HG03432 (cell line): ENCODE measurements at regions not wholly inside any gene's neighbourhood (a gene's known extent, or its start where the extent isn't known, plus 50 kb on each side); places are given as distances from the start of the nearest gene placed in this dataset.
"Not testable (repeated sequence)": the region's sequence is repeated elsewhere in the genome, so short reads cannot be mapped to it uniquely, and the experiment has no call there.

Source experiments
- ATAC-seq: cut with Tn5 transposase; IDR thresholded peaks from one replicate; pipeline ENCODE4 v1.9.1; 2021; ENCODE audit warnings: mild to moderate bottlenecking, moderate library complexity; ENCODE audit not compliant: unreplicated experiment

DNA sequence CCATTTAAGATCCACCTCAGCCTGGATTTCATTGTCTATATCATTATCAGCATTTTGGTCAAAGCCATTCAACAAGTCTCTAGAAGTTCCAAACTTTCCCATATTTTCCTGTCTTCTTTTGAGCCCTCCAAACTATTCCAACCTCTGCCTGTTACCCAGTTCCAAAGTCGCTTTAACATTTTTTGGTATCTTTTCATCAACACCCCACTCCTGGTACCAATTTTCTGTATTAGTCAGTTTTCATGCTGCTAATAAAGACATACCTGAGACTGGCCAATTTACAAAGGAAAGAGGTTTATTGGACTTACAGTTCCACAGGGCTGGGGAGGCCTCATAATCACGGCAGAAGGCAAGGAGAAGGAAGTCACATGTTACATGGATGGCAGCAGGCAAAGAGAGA lies 982.9 kb downstream of the TAF11L14 start:
- not testable (repeated sequence) for ATAC-seq

DNA sequence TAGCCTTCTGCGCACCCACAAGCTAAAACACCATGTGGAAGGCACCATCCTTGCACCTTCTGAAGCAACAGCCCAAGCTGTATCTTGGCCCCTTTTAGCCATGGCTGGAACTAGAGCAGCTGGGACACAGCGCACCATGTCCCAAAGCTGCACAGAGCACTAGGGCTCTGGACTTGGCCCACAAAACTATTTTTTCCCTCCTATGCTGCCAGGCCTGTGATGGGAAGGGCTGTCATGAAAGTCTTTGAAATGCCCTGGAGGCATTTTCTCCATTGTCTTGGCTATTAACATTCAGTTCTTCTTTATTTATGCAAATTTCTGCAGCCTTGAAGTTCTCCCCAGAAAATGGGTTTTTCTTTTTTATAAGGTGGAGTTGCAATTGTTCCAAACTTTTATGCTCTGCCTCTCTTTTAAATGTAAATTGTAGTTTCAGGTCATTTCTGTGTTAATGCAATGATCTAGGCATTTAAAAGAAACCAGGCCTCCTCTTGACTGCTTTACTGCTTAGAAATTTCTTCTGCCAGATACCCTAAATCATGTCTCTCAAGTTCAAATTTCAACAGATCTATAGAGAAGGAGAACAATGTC lies 996.3 kb downstream of the TAF11L14 start:
- ATAC-seq = no peak

DNA sequence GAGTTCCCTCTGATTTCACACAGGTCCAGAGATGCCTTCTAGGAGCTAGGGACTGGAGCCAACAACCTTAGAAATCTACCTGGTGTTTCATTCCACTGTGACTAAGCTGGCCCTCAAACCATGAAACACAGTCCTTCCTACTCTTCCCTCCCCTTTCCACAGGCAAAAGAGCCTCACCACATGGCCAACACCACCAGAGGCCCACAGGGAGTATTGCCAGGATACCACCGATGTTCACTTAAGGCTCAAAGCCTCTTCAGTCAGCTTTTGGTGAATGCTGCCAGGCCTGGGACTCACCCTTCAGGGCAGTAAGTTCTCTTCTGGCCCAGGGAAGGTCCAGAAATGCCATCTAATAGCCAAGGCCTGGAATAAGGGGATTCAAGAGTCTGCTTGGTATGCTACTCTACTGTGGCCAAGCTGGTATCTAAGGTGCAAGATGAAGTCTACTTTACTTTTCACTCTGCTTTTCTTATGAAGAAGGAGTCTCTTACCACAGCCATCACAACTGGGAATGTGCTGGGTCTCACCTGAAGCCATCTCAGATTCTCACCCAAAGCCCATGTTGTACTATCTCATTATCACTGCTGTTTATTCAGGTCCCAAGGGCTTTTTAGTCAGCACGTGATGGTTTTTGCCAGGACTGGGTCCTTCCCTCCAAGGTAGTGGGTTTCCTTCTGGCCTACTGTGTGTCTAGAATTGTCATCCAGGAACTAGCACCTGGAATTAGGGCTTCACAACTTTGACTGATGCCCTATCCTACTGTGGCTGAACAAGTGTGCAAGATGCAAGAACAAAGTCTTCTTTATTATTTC lies 1018.4 kb downstream of the TAF11L14 start:
- ATAC-seq = no peak

DNA sequence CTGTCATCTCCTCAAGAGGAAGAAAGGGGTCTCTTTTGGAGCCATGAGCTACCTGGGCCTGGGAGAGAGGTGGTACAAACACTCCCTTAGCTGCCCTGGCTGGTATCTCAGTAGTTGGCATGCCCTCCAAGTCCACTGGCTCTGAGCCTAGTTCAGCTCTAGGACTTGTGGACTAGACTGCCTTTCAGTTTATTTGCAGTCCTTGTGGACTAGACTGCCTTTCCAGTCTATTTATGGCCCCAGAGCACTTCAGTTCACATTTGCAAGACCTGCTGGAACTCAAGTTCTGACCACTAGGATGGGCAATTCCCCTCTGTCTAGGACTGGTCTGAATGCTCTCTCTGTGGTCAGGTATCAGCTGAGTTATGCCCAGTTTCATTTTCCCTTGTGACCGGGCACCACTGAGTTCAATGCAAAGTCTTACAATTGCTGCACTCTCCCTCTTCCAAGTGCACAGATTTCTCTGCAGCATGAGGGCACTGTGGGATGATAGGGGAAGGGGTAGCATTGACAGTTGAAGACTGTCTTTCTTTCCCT lies 1019.0 kb downstream of the TAF11L14 start:
- peak; percentile 91 for ATAC-seq

DNA sequence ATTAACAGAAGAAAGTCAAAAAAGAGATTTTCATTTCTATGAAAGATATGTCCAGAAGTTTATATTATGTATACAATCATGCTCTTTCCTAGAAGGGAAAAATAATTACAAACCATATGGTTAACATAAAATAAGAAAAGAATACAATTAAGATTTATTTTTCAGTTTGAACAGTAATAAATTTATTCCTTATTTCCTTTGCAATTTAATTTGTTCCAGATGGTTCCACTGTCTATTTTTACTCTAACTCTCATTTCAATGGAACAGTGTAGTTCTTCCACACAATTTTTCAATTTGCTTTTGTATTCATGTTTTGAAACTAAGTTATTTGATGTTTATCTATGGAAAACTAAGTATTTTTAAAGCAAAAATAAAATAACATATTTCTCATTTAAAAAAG lies 1026.3 kb downstream of the TAF11L14 start:
- ATAC-seq = no peak

DNA sequence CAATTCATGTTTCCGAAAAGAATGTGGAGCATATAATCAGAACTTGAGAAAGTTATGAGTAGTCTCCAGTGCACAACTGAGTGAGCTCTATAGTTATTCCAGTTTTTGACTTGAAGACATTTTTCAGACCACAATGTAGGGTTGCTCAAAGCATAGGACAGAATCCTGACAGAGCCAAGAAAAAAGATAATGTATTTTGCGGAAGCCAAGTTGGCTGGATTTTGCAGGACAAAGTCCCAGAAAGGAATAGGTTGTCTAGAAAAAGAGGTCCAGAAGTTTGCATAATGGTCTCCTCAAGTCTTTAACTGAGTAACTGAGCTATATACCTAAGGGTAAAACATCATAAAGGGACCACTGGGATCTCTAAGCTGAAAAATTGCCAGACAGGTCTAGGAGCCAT lies 1028.0 kb downstream of the TAF11L14 start:
- no peak for ATAC-seq

DNA sequence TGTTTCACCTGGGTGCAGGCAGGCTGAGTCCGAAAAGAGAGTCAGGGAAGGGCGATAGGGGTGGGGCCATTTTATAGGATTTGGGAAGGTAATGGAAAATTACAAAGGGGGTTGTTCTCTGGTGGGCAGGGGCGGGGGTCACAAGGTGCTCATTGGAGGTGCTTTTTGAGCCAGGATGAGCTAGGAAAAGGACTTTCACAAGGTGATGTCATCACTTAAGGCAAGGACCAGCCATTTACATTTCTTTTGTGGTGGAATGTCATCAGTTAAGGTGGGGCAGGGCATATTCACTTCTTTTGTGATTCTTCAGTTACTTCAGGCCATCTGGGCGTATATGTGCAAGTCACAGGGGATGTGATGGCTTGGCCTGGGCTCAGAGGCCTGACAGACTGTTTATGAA lies 1040.0 kb downstream of the TAF11L14 start:
- not testable (repeated sequence) for ATAC-seq

DNA sequence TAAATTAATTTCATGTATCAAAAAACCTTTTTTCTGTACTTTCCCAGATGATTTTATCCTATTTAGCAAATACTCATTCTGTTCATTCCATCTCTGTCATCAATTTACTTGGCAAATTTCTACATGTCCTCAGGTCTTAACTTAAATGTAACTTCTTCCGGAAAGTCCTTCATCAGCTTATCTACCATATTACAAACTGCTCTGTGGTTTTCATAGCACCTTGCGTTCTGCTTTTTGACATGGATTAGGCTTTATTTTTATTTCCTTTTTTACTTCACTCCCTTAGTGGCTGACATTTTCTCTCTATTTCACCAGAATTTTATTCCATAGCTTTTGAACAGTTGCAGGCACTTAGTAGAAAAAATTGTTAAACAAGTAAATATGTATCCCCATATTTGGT lies 1040.8 kb downstream of the TAF11L14 start:
- ATAC-seq = no peak

DNA sequence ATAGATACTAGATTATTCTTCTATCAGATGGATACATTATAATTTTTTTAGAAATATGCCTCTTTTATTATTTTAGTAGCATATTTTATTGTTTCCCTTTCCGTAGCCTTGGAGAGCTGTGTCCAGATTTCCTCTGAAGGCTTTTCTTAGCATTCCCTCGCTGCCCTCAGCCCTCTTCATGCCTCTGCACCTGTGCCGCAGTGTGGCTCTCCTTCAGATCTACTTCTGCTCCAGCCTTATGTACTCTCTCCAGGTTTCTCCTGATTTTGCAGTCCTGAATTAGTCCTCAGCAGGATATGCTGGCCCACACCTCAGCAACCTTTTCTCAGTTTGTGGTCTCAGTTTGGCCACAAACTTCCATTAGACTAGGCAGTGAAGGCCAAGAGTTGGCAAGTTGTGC lies 1052.0 kb downstream of the TAF11L14 start:
- ATAC-seq = no peak

DNA sequence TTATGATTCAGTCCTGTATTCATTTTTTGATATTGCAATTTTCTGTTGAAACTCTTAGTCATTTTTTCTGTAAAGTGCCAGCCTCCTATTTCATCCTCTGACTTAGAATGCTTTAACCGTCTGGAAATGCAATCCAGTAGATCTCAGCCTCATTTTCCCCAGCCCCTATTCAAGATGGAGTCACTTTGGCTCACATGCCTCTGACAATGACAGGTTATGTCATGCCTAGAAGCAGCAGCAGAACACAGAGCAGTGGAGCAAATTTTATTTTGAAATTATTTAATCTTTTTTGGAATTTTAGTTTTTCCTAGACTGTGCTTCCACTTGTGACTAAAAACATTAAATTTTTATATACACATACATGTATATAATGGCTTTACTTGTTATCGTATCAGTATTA lies 1053.2 kb downstream of the TAF11L14 start:
- ATAC-seq = no peak

DNA sequence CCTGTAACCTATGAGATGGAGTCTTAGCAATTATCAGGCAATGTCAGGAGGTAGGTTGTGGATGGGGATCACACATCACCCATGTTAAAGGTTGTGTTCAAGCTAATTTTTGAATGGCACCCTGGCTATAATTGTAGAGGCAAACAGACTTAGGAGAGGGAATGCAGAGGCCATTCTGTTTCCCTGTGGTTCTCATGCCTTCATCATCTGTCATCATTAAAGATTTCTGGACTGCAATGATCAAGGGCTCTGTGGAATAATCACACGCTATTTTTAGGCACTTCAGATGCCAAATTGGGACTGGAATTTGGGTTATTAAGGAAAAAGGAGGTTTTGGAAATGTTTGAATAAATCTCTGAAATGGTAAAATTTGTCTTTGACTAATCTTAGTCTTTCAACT lies 1065.4 kb downstream of the TAF11L14 start:
- no peak for ATAC-seq

DNA sequence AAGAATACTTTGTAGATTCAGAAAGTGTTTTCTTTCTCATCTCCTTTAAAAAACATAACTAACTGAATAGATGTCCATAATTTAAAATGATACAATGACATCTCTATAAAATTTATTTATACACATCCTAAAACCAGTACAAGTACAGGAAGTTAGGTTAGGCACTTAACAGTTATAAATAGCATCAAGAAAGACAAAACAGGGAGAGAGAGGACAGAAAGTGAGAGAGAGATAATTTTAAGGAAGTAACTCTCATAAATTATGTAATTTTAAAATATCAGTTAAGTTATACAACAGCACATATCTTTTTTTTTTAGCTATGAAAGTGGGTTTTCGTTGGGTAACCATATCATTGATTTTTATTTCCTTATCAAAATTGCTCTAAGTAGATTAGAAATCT lies 1068.6 kb downstream of the TAF11L14 start:
- ATAC-seq = no peak

DNA sequence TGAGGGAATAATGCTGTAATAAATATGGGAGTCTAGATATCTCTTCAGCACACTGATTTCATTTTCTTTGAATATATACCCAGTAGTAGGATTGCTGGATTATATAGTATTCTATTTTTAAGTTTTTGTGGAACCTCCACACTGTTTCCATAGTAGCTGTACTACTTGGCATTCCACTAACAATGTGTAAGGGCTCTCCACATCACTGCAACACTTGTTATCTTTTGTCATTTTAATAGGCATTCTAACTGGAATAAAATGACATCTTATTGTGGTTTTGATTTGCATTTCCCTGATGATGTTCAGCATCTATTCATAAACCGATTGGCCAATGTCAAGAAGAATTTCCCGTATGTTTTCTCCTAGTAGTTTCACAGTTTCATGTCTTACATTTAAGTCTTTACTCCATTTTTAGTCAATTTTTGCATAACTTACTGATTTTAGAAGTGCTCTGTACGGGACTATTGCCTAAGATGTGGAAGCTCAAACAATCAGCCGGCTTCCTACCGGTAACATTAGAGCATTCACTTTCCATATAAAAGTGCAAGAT lies 1078.8 kb downstream of the TAF11L14 start:
- no peak for ATAC-seq

DNA sequence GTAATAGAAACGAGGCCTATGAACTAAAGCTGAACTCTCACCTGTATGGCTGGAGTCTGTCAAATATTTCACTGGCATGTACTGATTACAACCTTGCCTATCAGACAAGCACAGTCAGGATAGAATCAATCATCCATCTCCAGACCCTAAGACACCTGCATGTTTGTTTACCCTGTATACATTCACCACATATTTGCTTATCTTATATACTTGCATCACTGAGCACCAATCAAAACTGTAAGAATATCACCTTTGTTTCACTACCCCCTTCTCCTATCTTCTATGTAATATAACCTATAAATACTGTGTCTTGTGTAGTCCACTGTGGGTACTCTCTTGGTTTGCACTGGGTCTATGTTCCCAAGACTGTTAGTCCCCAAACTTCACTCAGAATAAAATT lies 1085.7 kb downstream of the TAF11L14 start:
- peak; percentile 42 for ATAC-seq

DNA sequence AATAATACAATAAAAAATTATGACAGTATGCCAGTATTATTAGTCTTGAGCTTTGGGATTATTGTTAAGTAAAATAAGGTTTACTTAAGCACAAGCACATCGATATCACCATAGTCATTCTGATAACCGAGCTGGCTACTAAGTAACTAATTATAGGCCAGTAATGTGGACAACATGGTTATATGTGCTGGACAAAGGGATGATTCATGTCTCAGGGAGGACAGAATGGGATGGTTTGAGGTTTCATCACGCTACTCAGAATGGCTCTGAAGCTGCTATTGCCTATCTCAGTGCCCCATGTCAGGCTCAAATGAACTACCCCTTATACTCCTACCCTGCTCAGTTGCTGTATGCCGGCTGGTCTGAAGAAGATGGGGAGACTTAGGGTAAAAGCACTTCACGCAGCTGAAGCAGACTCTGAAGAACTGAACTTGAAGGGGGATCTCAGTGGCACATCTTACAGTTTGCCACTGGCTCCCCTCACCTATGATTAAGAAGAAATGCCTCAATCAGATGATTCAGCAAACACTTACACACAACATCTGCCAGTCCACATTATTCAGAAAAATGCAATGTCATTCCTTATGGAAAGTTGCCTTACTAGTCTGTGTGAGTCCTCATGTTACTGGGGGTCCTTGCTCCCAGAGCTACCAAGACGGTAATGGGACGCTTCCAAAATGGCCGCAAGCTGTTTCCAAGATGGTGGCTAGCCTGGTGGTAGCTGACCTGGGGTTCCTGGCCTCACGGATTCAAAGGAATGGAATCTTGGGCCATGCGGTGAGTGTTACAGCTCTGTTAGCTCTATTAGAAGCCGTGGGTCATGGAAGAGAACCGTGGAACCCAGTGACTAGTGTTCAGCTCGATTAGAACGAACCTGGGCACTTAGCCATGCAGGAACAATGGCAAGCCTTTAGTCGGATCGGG lies 1098.6 kb downstream of the TAF11L14 start:
- no peak for ATAC-seq

DNA sequence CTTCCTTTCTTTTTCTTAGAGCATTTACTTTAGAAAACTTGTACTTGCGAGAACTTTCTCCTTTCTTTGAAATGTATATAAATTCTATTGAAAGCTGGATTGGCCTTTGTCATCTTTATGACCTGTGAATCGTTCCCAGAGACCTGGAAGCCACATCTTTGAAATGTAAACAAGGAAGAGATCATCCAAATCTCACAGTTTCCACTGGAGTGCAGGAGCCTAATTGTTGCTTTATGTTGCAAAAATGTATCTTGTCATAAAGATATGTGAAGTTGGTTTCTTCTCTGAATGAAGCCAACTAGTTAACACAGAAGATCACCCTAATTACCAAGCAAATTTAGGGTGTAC lies 1101.8 kb downstream of the TAF11L14 start:
- no peak for ATAC-seq

DNA sequence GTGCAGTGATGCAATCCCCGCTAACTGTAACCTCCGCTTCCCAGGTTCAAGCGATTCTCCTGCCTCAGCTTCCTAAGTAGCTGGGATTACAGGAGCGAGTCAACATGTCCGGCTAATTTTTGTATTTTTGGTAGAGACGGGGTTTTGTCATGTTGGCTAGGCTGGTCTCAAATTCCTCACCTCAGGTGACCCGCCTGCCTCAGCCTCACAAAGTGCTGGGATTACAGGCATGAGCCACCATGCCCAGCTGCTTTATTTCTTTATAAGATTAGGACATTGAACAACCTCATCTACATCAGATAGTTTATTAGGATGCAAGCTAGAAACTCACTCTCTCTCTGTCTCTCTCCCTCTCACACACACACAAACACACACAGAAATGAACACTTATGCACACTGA lies 1102.5 kb downstream of the TAF11L14 start:
- ATAC-seq = not testable (repeated sequence)

DNA sequence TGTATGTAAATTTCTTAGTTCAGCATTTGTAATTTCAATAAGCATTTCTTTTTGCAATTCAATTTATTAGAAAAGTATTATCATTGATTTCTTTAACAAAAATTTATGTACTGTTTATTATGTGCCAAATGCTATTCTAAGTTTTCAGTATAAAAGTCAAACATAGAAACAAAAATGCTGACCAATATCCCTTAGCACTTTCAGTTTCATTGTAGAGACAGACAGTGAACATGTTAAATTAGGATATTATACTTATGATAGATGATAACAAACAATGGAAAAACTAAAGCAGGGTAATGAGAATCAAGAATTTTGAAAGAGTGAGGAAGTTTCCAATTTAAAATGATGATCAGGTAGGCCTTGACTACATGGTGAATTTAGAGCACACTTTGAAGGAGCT lies 1106.0 kb downstream of the TAF11L14 start:
- peak; percentile 38 for ATAC-seq

DNA sequence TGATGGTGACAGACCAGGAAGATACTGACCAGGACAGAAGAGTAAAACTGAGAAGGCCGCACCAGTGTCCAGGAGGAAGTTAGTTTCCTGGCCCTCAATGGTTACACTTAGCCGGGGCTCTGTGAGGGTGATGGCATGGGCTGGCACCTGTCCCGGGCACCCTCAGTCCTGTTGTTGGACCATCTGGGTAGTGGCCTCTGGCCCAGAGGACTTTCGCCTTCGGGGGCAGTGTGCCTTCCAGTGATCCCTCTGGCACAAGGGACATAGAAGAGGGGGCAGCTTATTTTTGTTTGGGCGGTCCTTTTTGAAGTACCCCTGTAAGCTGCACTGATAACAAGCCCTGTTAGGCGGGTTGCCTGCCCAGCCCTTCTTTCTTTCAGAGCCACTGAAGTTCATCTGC lies 1108.6 kb downstream of the TAF11L14 start:
- no peak for ATAC-seq

DNA sequence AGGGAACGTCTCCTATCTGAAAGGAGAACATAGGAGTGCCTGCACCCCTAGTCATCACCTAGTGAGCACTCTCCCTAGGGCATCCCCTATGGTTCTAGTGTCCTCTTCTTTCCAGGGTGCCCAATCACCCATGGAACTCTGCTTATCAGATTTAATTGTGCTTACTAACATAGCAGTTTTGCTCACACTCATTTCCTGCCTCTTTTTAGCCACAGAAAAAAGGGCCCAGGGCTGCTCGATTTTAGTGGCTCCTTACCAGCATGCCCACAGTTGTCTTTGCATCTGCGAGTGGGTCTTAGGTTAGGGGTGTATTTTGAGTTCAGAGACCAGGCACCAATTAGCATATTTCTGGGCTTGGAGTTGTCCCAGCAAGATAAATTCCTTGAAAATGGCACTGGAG lies 1110.2 kb downstream of the TAF11L14 start:
- no peak for ATAC-seq
